Trophoblast cell (in vitro differentiated cells and primary cell): ENCODE measurements at regions not wholly inside any gene's neighbourhood (a gene's known extent, or its start where the extent isn't known, plus 50 kb on each side); places are given as distances from the start of the nearest gene placed in this dataset.
A peak's percentile ranks its signal among the peaks of the same experiment; 100 is the strongest.
"Not testable (repeated sequence)": the region's sequence is repeated elsewhere in the genome, so short reads cannot be mapped to it uniquely, and the experiment has no call there.

Experiments
- DNase-seq, 2 donors: peaks; one replicate each; pipeline ENCODE4 v3.0.0-alpha.2; 2016
- H2AFZ ChIP-seq: 2 replicates; pipeline ENCODE4 v1.6.1; 2013; ENCODE audit warnings: low read length, moderate library complexity, mild to moderate bottlenecking; ENCODE audit not compliant: insufficient read depth, poor library complexity
- H2AK5ac ChIP-seq: 2 replicates; pipeline ENCODE4 v1.6.1; 2013; ENCODE audit warnings: mild to moderate bottlenecking, low read length
- H2BK120ac ChIP-seq: 2 replicates; pipeline ENCODE4 v1.6.1; 2013; ENCODE audit warnings: low read length, mild to moderate bottlenecking, moderate library complexity; ENCODE audit not compliant: insufficient read depth, poor library complexity
- H2BK12ac ChIP-seq: 2 replicates; pipeline ENCODE4 v1.6.1; 2013; ENCODE audit warnings: mild to moderate bottlenecking, low read length, moderate library complexity
- H2BK5ac ChIP-seq: 2 replicates; pipeline ENCODE4 v1.6.1; 2013; ENCODE audit warnings: low read length, low read depth, moderate library complexity, mild to moderate bottlenecking; ENCODE audit not compliant: poor library complexity
- H3K14ac ChIP-seq: 2 replicates; pipeline ENCODE4 v1.6.1; 2013; ENCODE audit warnings: mild to moderate bottlenecking, low read length
- H3K18ac ChIP-seq: 2 replicates; pipeline ENCODE4 v1.6.1; 2013; ENCODE audit warnings: mild to moderate bottlenecking, low read length
- H3K23ac ChIP-seq: 2 replicates; pipeline ENCODE4 v1.6.1; 2013; ENCODE audit warnings: low read length
- H3K27ac ChIP-seq: 2 replicates; pipeline ENCODE4 v1.5.1; 2013; ENCODE audit warnings: low read depth, mild to moderate bottlenecking, inconsistent platforms, low read length, moderate library complexity
- H3K27me3 ChIP-seq: 2 replicates; pipeline ENCODE4 v1.6.1; 2013; ENCODE audit warnings: inconsistent platforms, mild to moderate bottlenecking, low read length, moderate library complexity; ENCODE audit not compliant: insufficient read depth
- H3K36me3 ChIP-seq, 2 experiments: 1 replicate in 1 of 2; 2 replicates in 1 of 2; pipeline ENCODE4 v1.6.1; 2013; ENCODE audit warnings: low read length in 2 of 2, mild to moderate bottlenecking in 2 of 2, moderate library complexity in 1 of 2; ENCODE audit not compliant: insufficient read depth in 2 of 2, control insufficient read depth in 1 of 2
- H3K4ac ChIP-seq: 2 replicates; pipeline ENCODE4 v1.6.1; 2013; ENCODE audit warnings: low read depth, mild to moderate bottlenecking, low read length, moderate library complexity
- H3K4me1 ChIP-seq, 2 experiments: 1 replicate in 1 of 2; 2 replicates in 1 of 2; pipeline ENCODE4 v1.6.1; 2013; ENCODE audit warnings: low read length in 2 of 2, mild to moderate bottlenecking in 2 of 2, moderate library complexity in 1 of 2; ENCODE audit not compliant: insufficient read depth in 2 of 2, control insufficient read depth in 1 of 2
- H3K4me2 ChIP-seq: 2 replicates; pipeline ENCODE4 v1.6.1; 2013; ENCODE audit warnings: inconsistent platforms, mild to moderate bottlenecking, low read length, moderate library complexity
- H3K4me3 ChIP-seq: 2 replicates; pipeline ENCODE4 v1.5.1; 2013; ENCODE audit warnings: mild to moderate bottlenecking, low read depth, low read length, inconsistent platforms
- H3K79me1 ChIP-seq: one replicate; pipeline ENCODE4 v1.6.1; 2013; ENCODE audit warnings: low read length
- H3K79me2 ChIP-seq: 2 replicates; pipeline ENCODE4 v1.6.1; 2013; ENCODE audit warnings: low read length, mild to moderate bottlenecking; ENCODE audit not compliant: control insufficient read depth, insufficient read depth, poor library complexity
- H3K9ac ChIP-seq: 2 replicates; pipeline ENCODE4 v1.6.1; 2013; ENCODE audit warnings: mild to moderate bottlenecking, low read length
- H3K9me3 ChIP-seq: 2 replicates; pipeline ENCODE4 v1.6.1; 2013; ENCODE audit warnings: low read depth, mild to moderate bottlenecking, control low read depth, inconsistent platforms, low read length; ENCODE audit not compliant: insufficient read depth
- H4K12ac ChIP-seq: 2 replicates; pipeline ENCODE4 v1.6.1; 2013; ENCODE audit warnings: low read depth, mild to moderate bottlenecking, low read length, moderate library complexity
- H4K8ac ChIP-seq: 2 replicates; pipeline ENCODE4 v1.6.1; 2013; ENCODE audit warnings: low read depth, mild to moderate bottlenecking, low read length, moderate library complexity
- H4K91ac ChIP-seq: one replicate; pipeline ENCODE4 v1.6.1; 2013; ENCODE audit warnings: low read depth, mild to moderate bottlenecking, low read length, moderate library complexity
- WGBS: extraction: QIAGEN DNeasy Blood & Tissue Kit; methylation state at CpG from one replicate; pipeline ENCODE4 v1.1.7; 2013; ENCODE audit warnings: missing lambda C conversion rate; ENCODE audit not compliant: insufficient read length, insufficient coverage; ENCODE audit errors: extremely low coverage; 5-methylcytosine and 5-hydroxymethylcytosine counted together

DNA sequence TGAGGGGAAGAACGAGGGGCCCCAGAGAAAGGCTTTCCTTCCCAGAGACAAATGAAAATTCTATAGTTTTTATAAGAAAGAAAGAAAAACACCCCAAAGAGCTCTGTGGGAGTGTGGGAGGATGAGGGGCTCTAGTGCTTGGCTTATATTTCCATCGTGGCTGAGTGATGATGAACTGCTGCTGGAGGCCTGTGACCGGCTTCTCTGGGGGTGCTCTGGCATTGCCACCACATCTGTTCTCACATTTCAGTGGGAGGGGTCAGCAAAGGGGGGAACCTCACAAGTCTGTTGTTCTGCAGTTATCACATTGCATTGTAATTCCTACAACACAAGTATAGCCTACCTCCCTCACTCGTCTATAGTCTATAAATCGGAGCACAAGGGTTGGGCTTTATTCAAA, 67.6 kb upstream of the BACH2 start:
- Histone ChIP-seq H3K4me1 (peaks cover 0 to 3% of the 10 kb centered on the region in 2 experiments), H3K9me3 (no peaks in the 10 kb centered on the region), H3K4ac (no peak overlapping the region), H4K91ac (no peak overlapping the region), H2AK5ac (no peak overlapping the region), H3K4me2 (no peak overlapping the region), H2BK120ac (no peak overlapping the region), H3K14ac (no peak overlapping the region), H3K23ac (no peak overlapping the region), H3K18ac (no peak overlapping the region), H4K8ac (no peak overlapping the region), H3K4me3 (no peak overlapping the region), H3K9ac (no peak overlapping the region), H3K79me1 (peaks cover 2% of the 10 kb centered on the region), H3K36me3 (no peaks in the 10 kb centered on the region), H3K27me3 (no peaks in the 10 kb centered on the region), H4K12ac (no peak overlapping the region), H2BK12ac (no peak overlapping the region), H2BK5ac (no peak overlapping the region), H2AFZ (no peak overlapping the region), H3K79me2 (no peaks in the 10 kb centered on the region), H3K27ac (no peak overlapping the region)
- WGBS: no CpG with 5 or more reads among the region's 5 CpGs
- no peak for DNase-seq

DNA sequence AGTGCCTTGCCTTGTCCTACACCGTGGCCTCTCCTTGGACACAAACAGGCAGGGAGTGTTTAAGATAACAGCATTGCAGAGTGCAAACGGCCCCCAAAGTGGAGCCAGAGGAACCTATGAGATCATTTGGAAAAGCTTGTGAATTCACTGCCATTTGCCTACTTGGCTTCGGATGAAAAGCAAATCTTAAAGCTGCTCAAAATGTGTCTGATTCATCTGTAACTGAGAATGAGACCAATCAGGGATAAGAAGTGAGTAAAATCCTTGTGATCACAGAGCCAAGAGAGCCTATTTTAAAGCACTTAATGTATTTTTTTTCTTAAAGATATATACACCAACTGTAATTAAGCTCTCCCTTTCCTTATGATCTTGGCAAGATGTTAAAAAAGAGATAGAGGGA, 65.7 kb upstream of the BACH2 start:
- no CpG with 5 or more reads among the region's 3 CpGs for WGBS
- H3K18ac ChIP-seq: no peak overlapping the region
- H3K4ac ChIP-seq: no peak overlapping the region
- H3K4me1 ChIP-seq: peaks cover 0 to 3% of the 10 kb centered on the region in 2 experiments
- no peak overlapping the region for H2AFZ ChIP-seq
- no peak for DNase-seq
- no peak overlapping the region for H3K23ac ChIP-seq
- no peak overlapping the region for H3K9ac ChIP-seq
- no peak overlapping the region for H2BK12ac ChIP-seq
- H3K4me3 ChIP-seq: no peak overlapping the region
- no peak overlapping the region for H2AK5ac ChIP-seq
- no peaks in the 10 kb centered on the region for H3K27me3 ChIP-seq
- no peaks in the 10 kb centered on the region for H3K79me1 ChIP-seq
- H4K8ac ChIP-seq: no peak overlapping the region
- H3K4me2 ChIP-seq: no peak overlapping the region
- no peak overlapping the region for H4K12ac ChIP-seq
- H3K14ac ChIP-seq: no peak overlapping the region
- H3K36me3 ChIP-seq: no peaks in the 10 kb centered on the region
- H3K27ac ChIP-seq: no peak overlapping the region
- H4K91ac ChIP-seq: no peak overlapping the region
- no peaks in the 10 kb centered on the region for H3K79me2 ChIP-seq
- H2BK5ac ChIP-seq: no peak overlapping the region
- no peak overlapping the region for H2BK120ac ChIP-seq
- no peaks in the 10 kb centered on the region for H3K9me3 ChIP-seq

DNA sequence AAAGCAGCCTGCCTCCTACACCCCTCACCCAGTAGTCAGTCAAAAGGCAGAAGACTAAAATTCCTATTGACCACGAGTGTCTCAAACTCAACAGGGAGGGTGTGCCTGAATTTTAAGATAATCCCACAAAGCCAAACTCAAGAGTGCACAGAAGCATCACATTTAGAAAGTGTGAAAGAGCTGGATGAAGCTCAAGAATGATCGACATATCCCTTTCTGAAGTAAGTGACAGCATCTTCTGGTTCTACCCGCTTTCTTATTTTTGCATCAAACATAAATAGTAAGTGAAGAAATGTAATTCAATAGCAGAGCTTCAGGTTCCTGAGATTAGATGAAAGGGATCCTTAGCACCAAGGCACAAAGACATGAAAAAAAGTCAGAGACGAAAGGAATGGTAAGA, 64.5 kb upstream of the BACH2 start:
- H2BK12ac ChIP-seq: no peak overlapping the region
- DNase-seq: no peak
- no peak overlapping the region for H3K27ac ChIP-seq
- no peak overlapping the region for H4K8ac ChIP-seq
- no peak overlapping the region for H2BK120ac ChIP-seq
- no CpG with 5 or more reads among the region's 4 CpGs for WGBS
- H4K91ac ChIP-seq: no peak overlapping the region
- H3K4me3 ChIP-seq: no peak overlapping the region
- no peak overlapping the region for H3K14ac ChIP-seq
- no peaks in the 10 kb centered on the region for H3K79me1 ChIP-seq
- no peaks in the 10 kb centered on the region for H3K79me2 ChIP-seq
- H3K9ac ChIP-seq: no peak overlapping the region
- no peak overlapping the region for H2AK5ac ChIP-seq
- H3K18ac ChIP-seq: no peak overlapping the region
- no peaks in the 10 kb centered on the region for H3K9me3 ChIP-seq
- H3K36me3 ChIP-seq: no peaks in the 10 kb centered on the region
- no peak overlapping the region for H4K12ac ChIP-seq
- no peak overlapping the region for H2BK5ac ChIP-seq
- no peak overlapping the region for H3K4ac ChIP-seq
- H3K4me1 ChIP-seq: peaks cover 0 to 3% of the 10 kb centered on the region in 2 experiments
- no peaks in the 10 kb centered on the region for H3K27me3 ChIP-seq
- no peak overlapping the region for H3K4me2 ChIP-seq
- H3K23ac ChIP-seq: no peak overlapping the region
- no peak overlapping the region for H2AFZ ChIP-seq

DNA sequence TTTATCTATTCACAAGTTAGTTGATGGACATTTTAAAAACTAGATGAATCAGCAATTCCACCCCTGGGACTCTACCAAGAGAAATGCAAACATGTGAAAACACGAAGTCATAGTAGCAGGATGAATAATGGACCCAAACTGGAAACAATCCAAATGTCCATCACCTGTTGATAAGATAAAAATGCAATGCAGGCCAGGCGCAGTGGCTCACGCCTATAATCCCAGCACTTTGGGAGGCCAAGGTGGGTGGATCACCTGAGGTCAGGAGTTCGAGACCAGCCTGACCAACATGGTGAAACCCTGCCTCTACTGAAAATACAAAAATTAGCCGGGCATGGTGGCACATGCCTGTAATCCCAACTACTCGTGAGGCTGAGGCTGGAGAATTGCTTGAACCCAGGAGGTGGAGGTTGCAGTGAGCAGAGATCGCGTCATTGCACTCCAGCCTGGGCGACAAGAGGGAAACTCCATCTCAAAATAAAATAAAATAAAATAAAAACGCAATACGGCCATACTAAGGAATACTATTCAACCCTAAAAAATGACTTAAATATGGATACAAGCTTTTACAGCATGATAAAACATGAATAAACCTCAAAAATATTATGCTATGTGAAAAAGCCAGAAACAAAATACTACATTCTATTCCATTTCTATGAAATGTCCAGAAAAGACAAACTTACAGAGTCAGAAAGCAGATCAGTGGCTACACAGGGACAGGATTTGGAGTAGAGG, 61.6 kb upstream of the BACH2 start:
- H2AK5ac ChIP-seq, H3K18ac ChIP-seq, H2AFZ ChIP-seq, H3K79me1 ChIP-seq, H3K79me2 ChIP-seq, H4K91ac ChIP-seq, H4K8ac ChIP-seq, H3K4me2 ChIP-seq, H3K9me3 ChIP-seq, H2BK5ac ChIP-seq, H3K36me3 ChIP-seq, H3K4me1 ChIP-seq, H2BK120ac ChIP-seq, H3K9ac ChIP-seq, H3K14ac ChIP-seq, H3K23ac ChIP-seq, H3K27me3 ChIP-seq, H2BK12ac ChIP-seq, H3K27ac ChIP-seq, H3K4me3 ChIP-seq, H4K12ac ChIP-seq, H3K4ac ChIP-seq: not testable (repeated sequence)
- WGBS: no CpG with 5 or more reads among the region's 11 CpGs
- peak in 1 of 2 donors; percentile 27 for DNase-seq
